ENCODE measurements at regions not wholly inside any gene's neighbourhood (a gene's known extent, or its start where the extent isn't known, plus 50 kb on each side); places are given as distances from the start of the nearest gene placed in this dataset.

DNA sequence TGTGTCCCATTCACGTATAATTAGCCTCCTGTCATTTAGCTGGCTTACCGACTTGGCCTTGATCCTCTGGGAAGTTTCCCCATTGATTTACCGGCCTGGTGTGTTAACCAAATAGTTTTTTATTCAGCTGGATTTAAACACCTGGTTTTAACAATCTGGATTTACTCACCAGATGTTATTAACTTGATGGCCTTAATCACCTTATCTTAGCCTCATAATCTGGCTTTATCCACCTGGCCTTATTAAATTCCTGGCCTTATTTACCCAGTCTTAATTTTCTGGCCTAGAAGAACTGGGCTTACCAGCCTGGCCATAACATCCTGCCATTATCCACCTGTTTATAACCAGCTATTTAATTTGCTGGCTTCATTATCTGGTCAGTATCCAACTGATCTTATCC, 89.9 kb downstream of the IL12A start (continued):
- TF ChIP-seq AFF4 (CRISPR knock-in tag; IDR thresholded peaks at IDR 0.05) (no peak), BACH1 (tag; IDR thresholded peaks at IDR 0.05) (no peak), ZNF165 (CRISPR knock-in tag; IDR thresholded peaks at IDR 0.05; ENCODE audit: borderline replicate concordance) (no peak), SOX6 (IDR thresholded peaks at IDR 0.05) (no peak), RHOXF2B (CRISPR knock-in tag; conservative IDR thresholded peaks at IDR 0.05) (no peak), CBX5 (IDR thresholded peaks at IDR 0.05; ENCODE audit: borderline replicate concordance, low read depth) (no peak), HNRNPL (IDR thresholded peaks at IDR 0.05; ENCODE audit: low read depth, low read length) (no peak), EP300 (IDR thresholded peaks at IDR 0.05; ENCODE audit: low read length) (no peak), SMARCA4 (IDR thresholded peaks at IDR 0.05) (no peak)
- TF ChIP-seq, protein P1, sequence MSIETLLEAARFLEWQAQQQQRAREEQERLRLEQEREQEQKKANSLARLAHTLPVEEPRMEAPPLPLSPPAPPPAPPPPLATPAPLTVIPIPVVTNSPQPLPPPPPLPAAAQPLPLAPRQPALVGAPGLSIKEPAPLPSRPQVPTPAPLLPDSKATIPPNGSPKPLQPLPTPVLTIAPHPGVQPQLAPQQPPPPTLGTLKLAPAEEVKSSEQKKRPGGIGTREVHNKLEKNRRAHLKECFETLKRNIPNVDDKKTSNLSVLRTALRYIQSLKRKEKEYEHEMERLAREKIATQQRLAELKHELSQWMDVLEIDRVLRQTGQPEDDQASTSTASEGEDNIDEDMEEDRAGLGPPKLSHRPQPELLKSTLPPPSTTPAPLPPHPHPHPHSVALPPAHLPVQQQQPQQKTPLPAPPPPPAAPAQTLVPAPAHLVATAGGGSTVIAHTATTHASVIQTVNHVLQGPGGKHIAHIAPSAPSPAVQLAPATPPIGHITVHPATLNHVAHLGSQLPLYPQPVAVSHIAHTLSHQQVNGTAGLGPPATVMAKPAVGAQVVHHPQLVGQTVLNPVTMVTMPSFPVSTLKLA (conservative IDR thresholded peaks at IDR 0.05), result no peak

Measured in K562 (cell line).